NT2/D1 (cell line): ENCODE measurements at regions not wholly inside any gene's neighbourhood (a gene's known extent, or its start where the extent isn't known, plus 50 kb on each side); places are given as distances from the start of the nearest gene placed in this dataset.

Experiments
- SUZ12 ChIP-seq: IDR thresholded peaks from 2 replicates; pipeline ENCODE4 v1.6.1; 2011; ENCODE audit not compliant: insufficient read length, insufficient read depth; ENCODE audit errors: extremely low read depth
- YY1 ChIP-seq: IDR thresholded peaks from 2 replicates; pipeline ENCODE4 v1.6.1; 2011; ENCODE audit not compliant: insufficient read length, insufficient read depth
- ZNF274 ChIP-seq: IDR thresholded peaks from 2 replicates; pipeline ENCODE4 v1.6.1; 2011; ENCODE audit warnings: mild to moderate bottlenecking, low read depth, low read length

GRCh38 chr11:119916568-119916967 is 187.6 kb upstream of the NECTIN1 start:
- TF ChIP-seq ZNF274, result no peak
- TF ChIP-seq YY1, result no peak
- TF ChIP-seq SUZ12, result no peak
